Testis (tissue), 2 donors: ENCODE measurements at regions not wholly inside any gene's neighbourhood (a gene's known extent, or its start where the extent isn't known, plus 50 kb on each side); places are given as distances from the start of the nearest gene placed in this dataset.

Source experiments
- POLR2A ChIP-seq: fragments of 450-650 bp; IDR thresholded peaks from one replicate; pipeline ENCODE4 v1.6.1; 2017; ENCODE audit warnings: antibody characterized with exemption, mild to moderate bottlenecking, moderate library complexity
- TF ChIP-seq, protein P1 (sequence below), 3 experiments: fragments of 450-650 bp in 2 of 3; fragments of 200-600 bp in 1 of 3; sonication (generic) in 1 of 3; IDR thresholded peaks; one replicate each; pipeline ENCODE4 v1.5.1; 2016 to 2019; ENCODE audit warnings: antibody characterized with exemption in 3 of 3, mild to moderate bottlenecking in 2 of 3, moderate library complexity in 1 of 3

DNA sequence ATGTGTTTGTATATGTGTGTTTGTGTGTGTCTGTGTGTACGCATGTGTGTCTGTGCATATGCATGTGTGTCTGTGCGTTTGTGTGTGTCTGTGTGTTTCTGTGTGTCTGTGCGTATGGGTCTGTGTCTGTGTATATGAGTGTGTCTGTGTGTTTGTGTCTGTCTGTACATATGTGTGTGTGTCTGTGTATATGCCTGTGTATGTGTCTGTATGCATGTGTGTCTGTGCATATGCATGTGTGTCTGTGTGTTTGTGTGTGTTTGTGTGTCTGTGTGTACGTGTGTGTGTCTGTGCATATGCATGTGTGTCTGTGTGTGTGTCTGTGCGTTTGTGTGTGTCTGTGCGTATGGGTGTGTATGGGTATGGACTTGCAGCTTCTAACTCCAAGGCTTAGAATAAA lies 174.0 kb upstream of the NOX3 start:
- TF ChIP-seq, protein P1, sequence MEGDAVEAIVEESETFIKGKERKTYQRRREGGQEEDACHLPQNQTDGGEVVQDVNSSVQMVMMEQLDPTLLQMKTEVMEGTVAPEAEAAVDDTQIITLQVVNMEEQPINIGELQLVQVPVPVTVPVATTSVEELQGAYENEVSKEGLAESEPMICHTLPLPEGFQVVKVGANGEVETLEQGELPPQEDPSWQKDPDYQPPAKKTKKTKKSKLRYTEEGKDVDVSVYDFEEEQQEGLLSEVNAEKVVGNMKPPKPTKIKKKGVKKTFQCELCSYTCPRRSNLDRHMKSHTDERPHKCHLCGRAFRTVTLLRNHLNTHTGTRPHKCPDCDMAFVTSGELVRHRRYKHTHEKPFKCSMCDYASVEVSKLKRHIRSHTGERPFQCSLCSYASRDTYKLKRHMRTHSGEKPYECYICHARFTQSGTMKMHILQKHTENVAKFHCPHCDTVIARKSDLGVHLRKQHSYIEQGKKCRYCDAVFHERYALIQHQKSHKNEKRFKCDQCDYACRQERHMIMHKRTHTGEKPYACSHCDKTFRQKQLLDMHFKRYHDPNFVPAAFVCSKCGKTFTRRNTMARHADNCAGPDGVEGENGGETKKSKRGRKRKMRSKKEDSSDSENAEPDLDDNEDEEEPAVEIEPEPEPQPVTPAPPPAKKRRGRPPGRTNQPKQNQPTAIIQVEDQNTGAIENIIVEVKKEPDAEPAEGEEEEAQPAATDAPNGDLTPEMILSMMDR (IDR thresholded peaks at IDR 0.05), result no peak
- TF ChIP-seq POLR2A, result no peak
